ENCODE measurements at regions not wholly inside any gene's neighbourhood (a gene's known extent, or its start where the extent isn't known, plus 50 kb on each side); places are given as distances from the start of the nearest gene placed in this dataset.

- Histone ChIP-seq H3K4me3 (ENCODE audit: control insufficient read depth in 2 of 3, extremely low read depth in 1 of 3, insufficient read depth in 2 of 3, low read depth in 1 of 3, low read length in 3 of 3) (no peak overlapping the region), H3K27me3 (ENCODE audit: control insufficient read depth, extremely low read depth, insufficient read depth, low read length) (no peaks in the 10 kb centered on the region), H3K4me1 (ENCODE audit: control insufficient read depth, extremely low read depth, insufficient read depth, low read length) (no peaks in the 10 kb centered on the region), H3K79me2 (ENCODE audit: control insufficient read depth, insufficient read depth, low read length) (no peaks in the 10 kb centered on the region), H2AFZ (ENCODE audit: control insufficient read depth, low read length) (no peak overlapping the region), H3K4me2 (ENCODE audit: control insufficient read depth, extremely low read depth, insufficient read depth, low read depth, low read length) (no peak overlapping the region), H3K9me1 (ENCODE audit: control insufficient read depth, extremely low read depth, insufficient read depth, low read length) (no peaks in the 10 kb centered on the region), H3K9me3 (ENCODE audit: control insufficient read depth, low read depth, low read length) (no peaks in the 10 kb centered on the region), H3K27ac (ENCODE audit: control insufficient read depth, insufficient read depth, low read length) (no peak overlapping the region), H4K20me1 (ENCODE audit: control insufficient read depth, extremely low read depth, insufficient read depth, low read length) (no peaks in the 10 kb centered on the region), H3K9ac (ENCODE audit: control insufficient read depth, extremely low read depth, insufficient read depth, low read length) (no peak overlapping the region), H3K36me3 (ENCODE audit: control insufficient read depth in 2 of 2, extremely low read depth in 1 of 2, insufficient read depth in 2 of 2, low read length in 2 of 2) (no peaks in the 10 kb centered on the region)
- dilution Hi-C loops (cut with MboI; ENCODE audit: extremely low pct_ligation_motif_present, low sequenced_read_pairs) = no loop called here
- no peak for FAIRE-seq
- no peak for DNase-seq (ENCODE audit: low read depth, low spot score)
- TF ChIP-seq CTCF (optimal IDR thresholded peaks at IDR 0.05 in 1 of 3, IDR thresholded peaks at IDR 0.05 in 1 of 3, conservative IDR thresholded peaks at IDR 0.05 in 1 of 3; ENCODE audit: extremely low read depth in 1 of 3, insufficient read depth in 2 of 3, low read length in 3 of 3) (no peak), EZH2 (IDR thresholded peaks at IDR 0.05; ENCODE audit: low read length) (no peak)
Observed at GRCh38 chr3:166420071-166420470, 582.8 kb upstream of the BCHE start.

DNA sequence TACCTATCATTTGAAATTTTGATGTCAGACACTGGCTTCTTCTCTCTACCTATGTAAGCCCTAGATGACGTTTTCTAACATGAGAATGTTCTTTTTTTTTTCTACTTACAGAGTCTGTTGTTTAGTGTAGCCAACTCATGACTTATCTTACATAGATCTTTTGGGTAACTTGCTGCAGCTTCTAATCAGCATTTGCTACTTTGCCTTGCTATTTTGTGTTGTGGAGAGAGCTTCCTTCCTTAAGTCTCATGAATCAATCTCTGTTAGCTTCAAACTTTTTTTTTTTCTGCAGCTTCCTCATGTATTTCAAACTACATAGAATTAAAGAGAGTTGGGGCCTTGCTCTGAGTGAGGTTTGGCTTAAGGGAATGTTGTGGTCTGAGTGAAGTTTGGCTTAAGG, 568.7 kb upstream of the BCHE start:
- Histone ChIP-seq H3K79me2 (ENCODE audit: control insufficient read depth, insufficient read depth, low read length) (no peaks in the 10 kb centered on the region), H3K9me1 (ENCODE audit: control insufficient read depth, extremely low read depth, insufficient read depth, low read length) (no peaks in the 10 kb centered on the region), H3K4me2 (ENCODE audit: control insufficient read depth, extremely low read depth, insufficient read depth, low read depth, low read length) (no peak overlapping the region), H3K9ac (ENCODE audit: control insufficient read depth, extremely low read depth, insufficient read depth, low read length) (no peak overlapping the region), H3K27ac (ENCODE audit: control insufficient read depth, insufficient read depth, low read length) (no peak overlapping the region), H4K20me1 (ENCODE audit: control insufficient read depth, extremely low read depth, insufficient read depth, low read length) (no peaks in the 10 kb centered on the region), H3K36me3 (ENCODE audit: control insufficient read depth in 2 of 2, extremely low read depth in 1 of 2, insufficient read depth in 2 of 2, low read length in 2 of 2) (no peaks in the 10 kb centered on the region), H3K9me3 (ENCODE audit: control insufficient read depth, low read depth, low read length) (no peaks in the 10 kb centered on the region), H2AFZ (ENCODE audit: control insufficient read depth, low read length) (no peak overlapping the region), H3K4me3 (ENCODE audit: control insufficient read depth in 2 of 3, extremely low read depth in 1 of 3, insufficient read depth in 2 of 3, low read depth in 1 of 3, low read length in 3 of 3) (no peak overlapping the region), H3K27me3 (ENCODE audit: control insufficient read depth, extremely low read depth, insufficient read depth, low read length) (no peaks in the 10 kb centered on the region), H3K4me1 (ENCODE audit: control insufficient read depth, extremely low read depth, insufficient read depth, low read length) (no peaks in the 10 kb centered on the region)
- dilution Hi-C loops (cut with MboI; ENCODE audit: extremely low pct_ligation_motif_present, low sequenced_read_pairs) = no loop called here
- DNase-seq (ENCODE audit: low read depth, low spot score) (no peak), FAIRE-seq (no peak)
- TF ChIP-seq EZH2 (IDR thresholded peaks at IDR 0.05; ENCODE audit: low read length) (no peak), CTCF (optimal IDR thresholded peaks at IDR 0.05 in 1 of 3, IDR thresholded peaks at IDR 0.05 in 1 of 3, conservative IDR thresholded peaks at IDR 0.05 in 1 of 3; ENCODE audit: extremely low read depth in 1 of 3, insufficient read depth in 2 of 3, low read length in 3 of 3) (no peak)

Data from keratinocyte (primary cell).